Muscle of arm (tissue), 1 donor: ENCODE measurements at regions not wholly inside any gene's neighbourhood (a gene's known extent, or its start where the extent isn't known, plus 50 kb on each side); places are given as distances from the start of the nearest gene placed in this dataset.

Source experiments
- DNase-seq: peaks from one replicate; pipeline ENCODE4 v3.0.0-alpha.2; 2013

DNA sequence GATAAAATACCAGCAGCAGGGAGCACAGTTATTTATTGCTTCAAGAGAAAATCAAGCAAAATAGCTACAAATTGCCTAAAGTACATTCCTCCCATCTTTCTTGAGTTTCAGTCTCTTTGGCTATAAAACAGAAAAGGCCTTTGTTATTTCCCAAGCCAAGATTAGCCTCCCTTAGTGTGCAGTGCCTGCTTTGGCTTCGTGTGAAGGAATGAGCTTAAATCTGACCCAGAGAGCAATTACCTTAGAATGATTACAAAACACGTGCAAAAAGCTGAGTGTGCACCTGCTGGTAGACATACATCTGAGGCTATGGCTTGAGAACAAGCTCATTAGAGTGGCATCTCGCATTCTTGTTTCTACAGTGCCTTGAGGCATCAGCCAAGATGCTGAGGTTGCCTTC is 250.8 kb downstream of the C4orf33 start:
- no peak for DNase-seq

DNA sequence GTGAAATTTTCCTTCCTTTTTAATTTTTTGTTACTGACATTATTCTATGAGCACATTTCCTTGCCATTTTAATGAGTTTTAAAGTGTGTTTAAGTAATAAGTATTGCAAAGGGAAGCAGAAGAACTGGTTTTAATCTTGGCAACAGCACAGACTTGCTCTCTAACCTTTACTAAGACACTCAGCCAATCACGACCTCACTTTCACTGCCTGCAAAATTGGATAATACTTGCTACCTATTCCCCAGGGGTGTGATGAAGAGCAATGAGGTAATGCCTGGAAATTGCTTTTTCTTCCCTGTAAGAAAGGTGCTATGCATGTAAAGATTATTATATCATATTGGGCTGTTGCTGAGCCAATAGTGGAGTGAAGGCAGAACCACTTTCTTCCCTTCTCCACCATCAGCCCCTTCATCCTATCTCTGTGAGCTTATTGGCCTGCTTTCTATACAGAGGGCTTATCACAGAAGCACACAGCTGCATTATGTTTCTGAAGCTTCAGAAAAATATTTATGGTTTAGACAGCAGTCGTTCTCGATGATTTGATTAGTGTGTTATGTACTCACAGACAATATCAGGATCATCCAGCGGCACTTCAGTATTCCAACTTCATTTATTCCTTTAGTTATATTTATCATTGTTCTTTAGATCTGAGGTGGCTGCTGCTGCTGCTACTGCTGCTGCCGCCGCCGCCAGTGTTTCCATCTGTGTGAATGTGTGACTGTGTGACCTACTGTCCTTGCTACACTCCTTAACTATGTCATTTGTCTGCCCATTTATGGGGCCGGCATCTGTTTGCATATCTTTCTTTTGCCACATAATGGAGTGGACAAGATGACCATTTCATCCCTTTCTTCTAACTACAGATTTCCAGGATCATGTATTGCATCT is 255.1 kb downstream of the C4orf33 start:
- no peak for DNase-seq

GRCh38 chr4:129352480-129352879 is 256.5 kb downstream of the C4orf33 start:
- no peak for DNase-seq

- DNase-seq, result no peak
Measured at GRCh38 chr4:129353490-129353889, 257.5 kb downstream of the C4orf33 start.

DNA sequence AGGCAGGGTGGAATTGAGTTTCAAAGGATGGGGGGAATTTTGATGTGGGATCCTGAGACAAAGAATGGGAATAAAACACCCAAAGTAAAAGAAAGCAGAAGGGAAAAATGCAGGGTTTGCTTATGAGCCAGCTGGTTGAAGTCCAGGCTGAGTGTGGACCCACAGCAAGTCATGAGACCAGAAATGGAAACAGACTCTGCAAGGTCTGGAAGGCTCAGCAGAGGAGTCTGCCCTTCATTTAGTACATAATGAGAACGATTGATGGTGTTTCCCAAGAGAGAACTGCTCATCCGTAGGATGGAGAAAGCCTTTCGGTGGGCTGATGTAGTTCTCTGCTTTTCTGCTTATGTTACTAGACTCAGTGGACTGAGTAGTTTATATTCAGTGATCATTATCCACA is 259.1 kb downstream of the C4orf33 start:
- no peak for DNase-seq

DNA sequence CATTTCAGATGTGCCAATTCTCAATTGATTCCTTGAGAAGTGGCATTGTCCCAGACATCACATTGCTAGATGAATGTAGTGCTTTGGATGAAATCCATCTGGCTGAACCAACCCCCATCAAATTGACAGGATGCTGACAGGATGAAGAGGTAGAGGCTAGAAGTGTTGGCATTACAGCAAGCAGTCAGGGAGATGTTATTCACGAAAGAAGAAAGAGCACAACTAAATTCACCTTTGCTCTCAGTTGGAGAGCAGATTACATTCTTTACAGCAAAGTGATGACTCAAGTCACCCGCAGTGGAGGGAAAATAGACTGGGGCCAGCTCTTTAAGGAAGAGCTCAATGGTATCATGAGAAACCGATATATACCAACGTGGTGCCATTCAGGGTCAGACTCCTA is 259.6 kb downstream of the C4orf33 start:
- no peak for DNase-seq

GRCh38 chr4:129358571-129358970 is 262.6 kb downstream of the C4orf33 start:
- no peak for DNase-seq

- no peak for DNase-seq
Measured at GRCh38 chr4:129359461-129359860, 263.5 kb downstream of the C4orf33 start.

DNA sequence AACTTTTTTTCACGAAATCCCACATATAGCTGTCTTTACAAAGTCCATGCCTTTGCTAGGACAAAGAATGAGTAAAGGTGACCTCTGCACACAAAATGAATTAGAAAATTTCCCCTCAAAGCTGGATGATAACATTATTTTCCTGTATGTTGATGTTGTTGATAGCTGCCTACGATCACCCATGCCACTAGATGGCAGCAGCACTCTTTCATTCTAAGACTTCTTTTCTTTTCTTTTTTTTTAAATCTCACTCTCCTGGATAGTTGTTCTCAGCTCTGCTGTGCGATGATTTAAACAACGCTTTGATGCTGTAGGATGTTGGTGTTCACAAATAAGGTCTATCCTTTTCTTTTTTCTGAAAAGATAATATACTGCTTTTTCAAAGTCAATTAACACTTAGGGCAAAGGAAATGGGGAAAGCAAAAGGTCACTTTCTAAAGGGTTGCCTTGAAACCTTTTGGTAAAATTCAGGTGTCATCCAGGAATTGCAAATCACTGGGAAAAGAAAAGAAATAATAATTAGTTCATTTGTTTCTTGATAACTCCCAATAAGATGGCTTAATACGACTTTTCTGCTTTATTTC is 266.8 kb downstream of the C4orf33 start:
- DNase-seq, result peak; percentile 84

DNA sequence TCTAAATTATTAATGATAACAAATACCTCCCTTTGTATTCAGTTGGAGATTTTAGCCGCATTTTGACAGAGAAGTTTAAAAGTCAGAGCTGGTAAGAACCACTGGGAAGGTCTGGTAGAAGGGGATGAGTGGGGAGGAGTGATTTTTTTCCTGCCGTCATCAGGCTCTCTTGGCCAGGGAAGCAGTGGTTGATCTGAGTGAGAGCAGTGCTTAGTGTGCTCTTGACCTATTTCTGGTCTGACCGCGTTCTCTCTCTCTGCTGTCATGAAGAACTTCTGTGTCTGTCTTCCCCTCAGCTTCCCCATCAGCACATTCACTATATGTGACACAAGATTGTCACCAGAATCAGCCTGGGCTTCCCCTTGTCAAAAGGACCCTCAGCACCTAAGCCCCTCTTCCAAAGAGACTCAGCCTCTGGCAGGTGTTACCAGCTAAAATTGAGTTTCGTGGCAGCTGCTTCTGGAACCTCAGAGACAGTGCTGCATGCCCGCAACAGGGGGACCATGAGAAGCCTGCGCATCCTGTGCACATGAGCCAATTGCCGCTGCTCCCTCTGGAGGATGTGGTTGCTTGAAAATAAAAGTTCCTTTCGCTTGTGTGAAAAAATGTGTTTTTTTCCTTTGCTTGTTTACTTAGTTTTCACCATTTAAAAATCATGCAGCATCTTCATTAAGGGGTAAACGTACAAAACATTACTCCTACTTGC is 268.9 kb downstream of the C4orf33 start:
- DNase-seq, result no peak

DNA sequence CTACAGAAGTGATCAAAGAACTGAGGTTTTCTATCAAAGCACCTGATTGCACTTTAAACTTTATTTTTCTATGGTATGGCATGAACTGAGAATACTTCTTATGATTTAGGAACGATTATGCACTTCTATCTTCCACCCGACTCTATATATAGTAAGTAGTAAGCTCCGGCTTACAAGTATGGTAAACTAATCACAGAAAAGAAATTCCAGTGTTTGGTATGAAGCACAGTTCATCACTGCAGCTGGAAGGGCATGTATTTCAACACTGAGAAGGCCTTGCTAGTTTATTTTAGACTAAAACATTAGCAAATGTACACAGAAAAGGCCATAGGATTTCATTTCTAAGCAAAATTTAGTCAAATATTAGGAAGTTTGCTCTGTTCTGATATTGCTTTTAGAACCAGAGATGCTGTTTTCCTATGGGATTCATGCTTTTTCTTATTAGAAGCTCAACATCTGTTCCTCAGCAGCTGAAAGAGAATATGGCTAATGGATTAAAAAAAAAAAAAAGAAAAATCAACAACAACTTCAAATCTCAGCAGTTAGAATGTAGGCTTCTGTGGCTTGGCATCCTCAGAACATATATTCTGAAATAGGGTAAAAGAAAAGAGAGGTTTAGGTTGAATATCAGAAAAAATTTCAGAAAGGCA is 273.5 kb downstream of the C4orf33 start:
- DNase-seq, result no peak

DNA sequence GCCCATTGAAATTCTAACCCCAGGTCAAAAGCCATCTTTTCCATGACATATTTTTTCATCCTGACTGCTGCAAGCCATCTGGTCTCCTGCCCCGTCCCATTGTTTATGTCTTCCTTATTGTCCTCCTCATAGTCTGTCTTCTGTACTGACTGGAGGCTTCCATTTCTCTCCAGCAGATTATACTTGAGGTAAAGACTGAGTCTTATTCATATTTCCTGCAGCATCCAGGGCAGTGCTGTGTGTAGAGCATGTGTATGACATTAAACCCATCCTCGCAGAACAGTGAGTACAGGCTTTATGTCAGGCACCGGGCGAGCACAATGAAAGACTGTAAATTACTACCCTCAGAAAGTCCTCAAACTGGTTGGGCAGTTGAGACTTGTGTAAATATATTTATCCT is 275.1 kb downstream of the C4orf33 start:
- no peak for DNase-seq

GRCh38 chr4:129371926-129372325 is 276.0 kb downstream of the C4orf33 start:
- DNase-seq, result peak; percentile 30

GRCh38 chr4:129377131-129377845 is 281.3 kb downstream of the C4orf33 start:
- no peak for DNase-seq

DNA sequence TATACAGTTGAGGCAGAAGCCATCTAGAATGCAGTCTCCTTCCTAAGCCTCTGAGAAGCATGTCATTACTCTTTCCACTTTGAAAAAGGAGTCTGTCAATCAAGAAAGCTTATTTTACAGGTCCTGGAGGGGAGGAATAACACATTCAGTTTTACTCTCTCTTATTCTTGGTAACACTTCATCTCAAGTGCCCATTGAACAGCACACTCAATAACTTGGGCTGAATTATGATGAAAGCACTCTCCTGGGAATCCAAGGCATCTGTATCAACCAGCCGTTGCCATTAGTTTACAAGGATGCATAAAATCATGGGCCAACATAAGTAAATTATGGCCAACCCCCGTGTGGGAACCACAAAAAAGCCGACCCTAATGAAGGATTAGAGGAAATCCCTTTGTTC is 282.4 kb downstream of the C4orf33 start:
- DNase-seq, result no peak

GRCh38 chr4:129379429-129379828 is 283.5 kb downstream of the C4orf33 start:
- no peak for DNase-seq

DNA sequence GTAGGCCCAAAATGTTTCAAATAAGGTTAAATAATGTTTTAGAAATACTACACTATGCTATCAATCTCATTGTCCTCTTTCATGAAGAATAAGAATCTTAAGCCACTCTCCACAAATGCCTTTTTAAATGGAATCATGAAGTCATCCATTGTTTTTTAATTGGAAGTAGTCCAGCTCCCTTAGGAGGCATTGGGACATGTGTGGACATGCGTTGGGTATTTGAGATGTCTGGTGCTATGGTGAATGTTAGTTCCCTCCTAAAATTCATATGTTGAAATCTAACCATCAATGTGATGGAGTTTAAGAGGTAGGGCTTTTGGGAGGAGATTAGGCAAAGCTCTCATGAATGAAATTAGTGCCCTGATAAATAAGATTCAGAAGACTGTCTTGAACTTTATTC is 289.0 kb downstream of the C4orf33 start:
- DNase-seq, result no peak

- DNase-seq, result no peak
Measured at GRCh38 chr4:129387666-129388065, 291.7 kb downstream of the C4orf33 start.

DNA sequence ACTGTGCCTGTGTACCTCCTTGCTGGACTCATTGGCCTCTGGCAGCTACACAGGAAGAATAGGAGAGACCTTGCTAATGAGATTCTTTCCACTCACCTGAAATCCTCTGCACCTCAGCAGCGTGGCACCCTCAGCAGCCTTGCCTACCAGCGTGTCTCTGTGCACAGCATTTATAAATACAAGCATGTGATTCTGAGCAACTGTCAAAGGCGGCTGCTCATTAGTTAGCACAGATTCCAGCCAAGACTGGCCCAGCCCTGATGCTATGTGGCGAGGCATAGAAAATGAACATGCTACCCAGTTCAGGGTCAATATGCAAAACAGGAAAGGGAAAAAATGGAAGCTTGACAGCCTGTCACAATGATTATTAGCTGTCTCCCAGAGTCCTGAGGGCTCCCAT is 298.0 kb downstream of the C4orf33 start:
- DNase-seq, result no peak

- no peak for DNase-seq
Measured at GRCh38 chr4:129394635-129395034, 298.7 kb downstream of the C4orf33 start.

DNA sequence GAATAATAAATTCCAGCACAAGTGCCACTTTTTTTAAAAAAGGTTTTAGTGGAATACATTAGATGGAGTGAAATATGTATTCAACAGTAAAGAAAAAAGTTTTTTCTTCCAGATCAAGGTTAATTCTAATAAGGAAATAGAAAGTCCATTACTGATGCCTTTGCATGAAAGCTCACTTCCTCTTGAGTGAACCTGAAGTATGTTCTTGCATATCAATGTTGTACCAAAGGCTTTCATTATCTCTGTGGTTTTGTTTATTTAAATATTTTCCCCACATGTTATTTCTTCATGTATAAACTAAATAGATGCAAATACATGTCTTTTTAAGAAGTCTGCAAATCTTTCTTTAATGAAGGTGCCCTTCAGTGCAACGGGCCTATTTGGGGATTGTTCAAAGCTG is 307.9 kb downstream of the C4orf33 start:
- DNase-seq, result no peak

DNA sequence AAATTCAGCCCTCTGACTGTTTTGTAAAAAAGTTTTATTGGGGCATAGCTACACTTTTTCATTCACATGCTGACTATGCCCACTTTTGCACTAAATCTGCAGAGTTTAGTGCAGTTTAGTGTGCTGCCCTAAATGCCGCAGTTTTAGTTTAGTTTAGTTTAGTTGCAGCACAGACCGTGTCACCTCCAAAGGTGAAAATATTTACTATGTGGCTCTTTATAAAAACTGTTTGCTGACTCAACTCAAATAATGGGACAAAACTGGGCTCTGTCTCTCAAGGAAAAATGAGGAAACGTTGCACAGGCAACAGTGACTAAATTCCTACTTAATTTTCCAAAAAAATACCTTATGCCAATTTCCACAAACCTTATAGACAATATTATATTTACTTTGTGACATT is 314.2 kb downstream of the C4orf33 start:
- DNase-seq, result no peak
